ENCODE measurements at regions not wholly inside any gene's neighbourhood (a gene's known extent, or its start where the extent isn't known, plus 50 kb on each side); places are given as distances from the start of the nearest gene placed in this dataset.

GRCh38 chr2:153138651-153139375 is 339.7 kb downstream of the RPRM start:
- intact Hi-C loops (cut with micrococcal nuclease): no loop called here
- Mint-ChIP-seq H3K27me3 (no peaks in the 10 kb centered on the region), H3K36me3 (ENCODE audit: low read depth) (no peaks in the 10 kb centered on the region), H3K4me3 (no peak overlapping the region), H3K4me1 (ENCODE audit: low read depth) (no peaks in the 10 kb centered on the region), H3K9me3 (peaks cover 21% of the 10 kb centered on the region), H3K27ac (no peak overlapping the region)

GRCh38 chr2:153136216-153136615 is 342.3 kb downstream of the RPRM start:
- Mint-ChIP-seq H3K4me1 (ENCODE audit: low read depth) (no peaks in the 10 kb centered on the region), H3K4me3 (no peak overlapping the region), H3K36me3 (ENCODE audit: low read depth) (no peaks in the 10 kb centered on the region), H3K27me3 (no peaks in the 10 kb centered on the region), H3K27ac (no peak overlapping the region), H3K9me3 (peaks cover 9% of the 10 kb centered on the region)
- intact Hi-C loops (cut with micrococcal nuclease): no loop called here

GRCh38 chr2:153134725-153135124 is 343.8 kb downstream of the RPRM start:
- H3K4me1 Mint-ChIP-seq (ENCODE audit: low read depth): no peaks in the 10 kb centered on the region
- no peak overlapping the region for H3K27ac Mint-ChIP-seq
- intact Hi-C loops (cut with micrococcal nuclease): no loop called here
- no peaks in the 10 kb centered on the region for H3K27me3 Mint-ChIP-seq
- H3K4me3 Mint-ChIP-seq: no peak overlapping the region
- H3K9me3 Mint-ChIP-seq: peaks cover 20% of the 10 kb centered on the region
- no peaks in the 10 kb centered on the region for H3K36me3 Mint-ChIP-seq (ENCODE audit: low read depth)

GRCh38 chr2:153133716-153134115 is 344.8 kb downstream of the RPRM start:
- intact Hi-C loops (cut with micrococcal nuclease): no loop called here
- Mint-ChIP-seq H3K27me3 (no peaks in the 10 kb centered on the region), H3K27ac (no peak overlapping the region), H3K4me1 (ENCODE audit: low read depth) (no peaks in the 10 kb centered on the region), H3K36me3 (ENCODE audit: low read depth) (no peaks in the 10 kb centered on the region), H3K4me3 (no peak overlapping the region), H3K9me3 (peaks cover 25% of the 10 kb centered on the region)

GRCh38 chr2:153132418-153132817 is 346.1 kb downstream of the RPRM start:
- intact Hi-C loops (cut with micrococcal nuclease): no loop called here
- H3K4me3 Mint-ChIP-seq: no peak overlapping the region
- H3K27me3 Mint-ChIP-seq: no peaks in the 10 kb centered on the region
- peaks cover 25% of the 10 kb centered on the region for H3K9me3 Mint-ChIP-seq
- H3K27ac Mint-ChIP-seq: no peak overlapping the region
- no peaks in the 10 kb centered on the region for H3K4me1 Mint-ChIP-seq (ENCODE audit: low read depth)
- no peaks in the 10 kb centered on the region for H3K36me3 Mint-ChIP-seq (ENCODE audit: low read depth)

GRCh38 chr2:153115141-153115540 is 363.4 kb downstream of the RPRM start:
- H3K27me3 Mint-ChIP-seq: no peaks in the 10 kb centered on the region
- H3K9me3 Mint-ChIP-seq: peaks cover 22% of the 10 kb centered on the region
- intact Hi-C loops (cut with micrococcal nuclease): no loop called here
- no peaks in the 10 kb centered on the region for H3K36me3 Mint-ChIP-seq (ENCODE audit: low read depth)
- no peak overlapping the region for H3K27ac Mint-ChIP-seq
- H3K4me3 Mint-ChIP-seq: no peak overlapping the region
- H3K4me1 Mint-ChIP-seq (ENCODE audit: low read depth): no peaks in the 10 kb centered on the region

- H3K9me3 Mint-ChIP-seq: no peaks in the 10 kb centered on the region
- H3K4me3 Mint-ChIP-seq: no peak overlapping the region
- H3K27ac Mint-ChIP-seq: no peak overlapping the region
- H3K36me3 Mint-ChIP-seq (ENCODE audit: low read depth): no peaks in the 10 kb centered on the region
- intact Hi-C loops (cut with micrococcal nuclease): no loop called here
- H3K27me3 Mint-ChIP-seq: no peaks in the 10 kb centered on the region
- no peaks in the 10 kb centered on the region for H3K4me1 Mint-ChIP-seq (ENCODE audit: low read depth)
Measured at GRCh38 chr2:153110486-153110885, 368.1 kb downstream of the RPRM start.

- intact Hi-C loops (cut with micrococcal nuclease): no loop called here
- Mint-ChIP-seq H3K36me3 (ENCODE audit: low read depth) (no peaks in the 10 kb centered on the region), H3K27me3 (no peaks in the 10 kb centered on the region), H3K9me3 (no peaks in the 10 kb centered on the region), H3K27ac (no peak overlapping the region), H3K4me1 (ENCODE audit: low read depth) (no peaks in the 10 kb centered on the region), H3K4me3 (no peak overlapping the region)
Measured at GRCh38 chr2:153109793-153110192, 368.8 kb downstream of the RPRM start.

DNA sequence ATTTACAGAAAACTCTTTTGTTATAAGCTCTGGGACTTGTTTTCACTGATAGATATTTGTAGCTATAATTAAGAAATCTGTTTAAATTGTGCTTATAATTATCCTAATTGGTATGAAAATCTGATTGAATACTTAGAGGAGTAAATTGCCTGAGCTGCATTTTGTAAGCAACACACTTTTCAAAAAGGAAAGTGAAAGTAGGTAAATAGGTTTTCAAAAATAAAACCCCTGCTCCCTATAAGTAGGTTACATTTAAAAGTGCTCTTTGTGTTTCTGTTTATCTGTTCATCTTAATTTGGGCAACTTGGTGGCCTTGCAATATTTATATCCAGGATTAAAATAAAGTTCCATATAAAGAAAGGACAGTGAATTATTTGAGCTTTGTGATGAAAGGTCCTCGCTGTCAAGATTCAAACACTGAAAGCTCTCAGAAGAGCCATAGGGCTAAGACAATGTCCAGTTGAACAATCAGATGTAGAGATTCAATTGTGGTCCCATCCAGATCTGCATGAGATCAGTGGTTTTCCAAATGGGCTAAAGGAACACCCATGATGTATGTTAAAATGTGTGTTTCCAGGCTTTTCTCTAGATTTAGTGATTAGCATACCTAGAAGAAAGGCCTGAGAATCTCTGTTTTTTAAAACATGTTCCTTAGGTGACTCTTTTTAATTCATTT is 371.6 kb downstream of the RPRM start:
- no peaks in the 10 kb centered on the region for H3K36me3 Mint-ChIP-seq (ENCODE audit: low read depth)
- no peaks in the 10 kb centered on the region for H3K9me3 Mint-ChIP-seq
- intact Hi-C loops (cut with micrococcal nuclease): no loop called here
- no peak overlapping the region for H3K27ac Mint-ChIP-seq
- no peak overlapping the region for H3K4me3 Mint-ChIP-seq
- no peaks in the 10 kb centered on the region for H3K27me3 Mint-ChIP-seq
- H3K4me1 Mint-ChIP-seq (ENCODE audit: low read depth): no peaks in the 10 kb centered on the region

GRCh38 chr2:153105829-153106578 is 372.6 kb downstream of the RPRM start:
- H3K9me3 Mint-ChIP-seq: no peaks in the 10 kb centered on the region
- H3K4me3 Mint-ChIP-seq: no peak overlapping the region
- H3K27me3 Mint-ChIP-seq: no peaks in the 10 kb centered on the region
- no peaks in the 10 kb centered on the region for H3K4me1 Mint-ChIP-seq (ENCODE audit: low read depth)
- H3K27ac Mint-ChIP-seq: no peak overlapping the region
- intact Hi-C loops (cut with micrococcal nuclease): no loop called here
- no peaks in the 10 kb centered on the region for H3K36me3 Mint-ChIP-seq (ENCODE audit: low read depth)

DNA sequence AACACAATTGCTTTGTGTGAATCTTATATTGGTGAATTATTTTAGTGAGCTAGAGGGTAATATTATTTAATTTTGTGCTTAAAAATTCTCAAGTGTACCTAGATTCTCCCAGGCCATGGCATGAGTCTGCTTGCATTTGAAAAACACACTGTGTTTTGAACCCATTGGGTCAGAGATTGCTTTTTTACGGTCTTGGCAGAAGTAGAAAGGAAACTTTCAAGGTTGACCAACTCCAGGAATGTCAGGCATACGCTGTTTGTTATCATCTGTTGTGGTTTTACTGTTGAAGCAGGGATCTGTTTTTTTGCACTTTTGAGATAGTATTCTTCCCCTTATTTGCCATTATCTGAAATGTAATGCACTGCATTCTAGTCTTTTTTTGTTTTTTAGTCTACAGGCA is 377.4 kb downstream of the RPRM start:
- Mint-ChIP-seq H3K36me3 (ENCODE audit: low read depth) (no peaks in the 10 kb centered on the region), H3K4me3 (no peak overlapping the region), H3K27ac (no peak overlapping the region), H3K4me1 (ENCODE audit: low read depth) (no peaks in the 10 kb centered on the region), H3K9me3 (peaks cover 9% of the 10 kb centered on the region), H3K27me3 (no peaks in the 10 kb centered on the region)
- intact Hi-C loops (cut with micrococcal nuclease): no loop called here

DNA sequence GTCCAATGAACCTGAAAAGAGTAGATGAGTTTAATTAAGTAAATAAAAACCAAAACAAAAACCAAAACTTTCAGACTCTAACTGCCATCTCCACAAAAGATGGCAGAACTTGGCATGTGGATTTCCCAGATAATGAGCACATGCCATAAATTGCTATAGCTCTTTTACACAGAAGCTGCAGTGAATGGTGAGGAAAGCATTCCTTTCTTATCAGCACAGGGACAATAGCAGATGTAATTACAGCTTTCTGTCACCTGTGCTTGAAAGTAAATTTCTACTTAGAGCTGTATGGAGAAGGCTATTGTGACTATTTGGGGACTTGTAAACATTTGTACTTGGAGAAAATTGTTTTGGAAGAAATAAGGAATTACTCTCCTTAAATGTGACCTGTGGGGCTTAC is 378.4 kb downstream of the RPRM start:
- no peaks in the 10 kb centered on the region for H3K27me3 Mint-ChIP-seq
- H3K9me3 Mint-ChIP-seq: peaks cover 9% of the 10 kb centered on the region
- no peak overlapping the region for H3K4me3 Mint-ChIP-seq
- intact Hi-C loops (cut with micrococcal nuclease): no loop called here
- H3K4me1 Mint-ChIP-seq (ENCODE audit: low read depth): no peaks in the 10 kb centered on the region
- H3K36me3 Mint-ChIP-seq (ENCODE audit: low read depth): no peaks in the 10 kb centered on the region
- no peak overlapping the region for H3K27ac Mint-ChIP-seq

- H3K4me3 Mint-ChIP-seq: no peak overlapping the region
- H3K9me3 Mint-ChIP-seq: peaks cover 21% of the 10 kb centered on the region
- H3K27me3 Mint-ChIP-seq: no peaks in the 10 kb centered on the region
- H3K4me1 Mint-ChIP-seq (ENCODE audit: low read depth): no peaks in the 10 kb centered on the region
- no peaks in the 10 kb centered on the region for H3K36me3 Mint-ChIP-seq (ENCODE audit: low read depth)
- no peak overlapping the region for H3K27ac Mint-ChIP-seq
- intact Hi-C loops (cut with micrococcal nuclease): no loop called here
Measured at GRCh38 chr2:153098073-153098472, 379.7 kb downstream of the ARL6IP6 start.

- H3K36me3 Mint-ChIP-seq (ENCODE audit: low read depth): no peaks in the 10 kb centered on the region
- no peaks in the 10 kb centered on the region for H3K27me3 Mint-ChIP-seq
- peaks cover 31% of the 10 kb centered on the region for H3K9me3 Mint-ChIP-seq
- no peak overlapping the region for H3K27ac Mint-ChIP-seq
- no peaks in the 10 kb centered on the region for H3K4me1 Mint-ChIP-seq (ENCODE audit: low read depth)
- intact Hi-C loops (cut with micrococcal nuclease): no loop called here
- no peak overlapping the region for H3K4me3 Mint-ChIP-seq
Measured at GRCh38 chr2:153096272-153096671, 377.9 kb downstream of the ARL6IP6 start.

Data from dendritic cell treated with granulocyte-macrophage colony-stimulating factor and Interleukin-4, amounts not matched to agents 40 ng/mL and 50 ng/mL, for 4 days (primary cell).